ENCODE measurements at regions not wholly inside any gene's neighbourhood (a gene's known extent, or its start where the extent isn't known, plus 50 kb on each side); places are given as distances from the start of the nearest gene placed in this dataset.

DNA sequence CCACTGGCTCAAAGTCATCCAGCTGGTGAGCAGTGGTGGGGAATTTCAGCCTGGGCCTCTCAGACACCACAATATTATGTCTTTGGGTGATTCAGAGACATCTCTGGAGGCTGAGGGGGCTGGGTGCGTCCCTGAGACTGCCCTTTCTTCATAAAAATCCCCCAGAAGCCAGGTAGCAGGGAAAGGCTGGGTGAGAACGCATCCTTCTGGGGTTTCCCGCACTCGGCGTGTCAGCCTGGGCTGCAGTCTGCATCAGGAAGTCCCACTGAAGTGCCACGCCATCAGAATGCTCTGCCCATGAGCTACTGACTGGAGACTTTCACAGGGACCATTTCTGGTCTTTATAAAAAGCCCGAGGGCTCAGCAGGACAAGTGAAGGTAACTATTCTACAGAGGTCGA lies 148.8 kb upstream of the SLC6A11 start:
- Histone ChIP-seq H3K4me2 (ENCODE audit: insufficient read depth, low read length) (no peak overlapping the region), H4K20me1 (ENCODE audit: insufficient read depth, low read length) (no peaks in the 10 kb centered on the region), H3K9ac (ENCODE audit: low read depth, low read length) (no peak overlapping the region), H2AFZ (ENCODE audit: low read depth, low read length) (no peak overlapping the region), H3K27ac (ENCODE audit: low read length) (no peak overlapping the region), H3K27me3 (ENCODE audit: insufficient read depth, low read length, poor library complexity) (peaks cover 11% of the 10 kb centered on the region), H3K9me3 (ENCODE audit: insufficient read depth, low read length, severe bottlenecking) (no peaks in the 10 kb centered on the region), H3K79me2 (ENCODE audit: insufficient read depth, low read length) (no peaks in the 10 kb centered on the region), H3K36me3 (ENCODE audit: insufficient read depth, low read length) (no peaks in the 10 kb centered on the region), H3K4me1 (ENCODE audit: insufficient read depth, low read length) (no peaks in the 10 kb centered on the region), H3K4me3 (ENCODE audit: low read depth in 1 of 2, low read length in 2 of 2) (no peak overlapping the region)
- TF ChIP-seq, protein P1, sequence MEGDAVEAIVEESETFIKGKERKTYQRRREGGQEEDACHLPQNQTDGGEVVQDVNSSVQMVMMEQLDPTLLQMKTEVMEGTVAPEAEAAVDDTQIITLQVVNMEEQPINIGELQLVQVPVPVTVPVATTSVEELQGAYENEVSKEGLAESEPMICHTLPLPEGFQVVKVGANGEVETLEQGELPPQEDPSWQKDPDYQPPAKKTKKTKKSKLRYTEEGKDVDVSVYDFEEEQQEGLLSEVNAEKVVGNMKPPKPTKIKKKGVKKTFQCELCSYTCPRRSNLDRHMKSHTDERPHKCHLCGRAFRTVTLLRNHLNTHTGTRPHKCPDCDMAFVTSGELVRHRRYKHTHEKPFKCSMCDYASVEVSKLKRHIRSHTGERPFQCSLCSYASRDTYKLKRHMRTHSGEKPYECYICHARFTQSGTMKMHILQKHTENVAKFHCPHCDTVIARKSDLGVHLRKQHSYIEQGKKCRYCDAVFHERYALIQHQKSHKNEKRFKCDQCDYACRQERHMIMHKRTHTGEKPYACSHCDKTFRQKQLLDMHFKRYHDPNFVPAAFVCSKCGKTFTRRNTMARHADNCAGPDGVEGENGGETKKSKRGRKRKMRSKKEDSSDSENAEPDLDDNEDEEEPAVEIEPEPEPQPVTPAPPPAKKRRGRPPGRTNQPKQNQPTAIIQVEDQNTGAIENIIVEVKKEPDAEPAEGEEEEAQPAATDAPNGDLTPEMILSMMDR (IDR thresholded peaks at IDR 0.05; ENCODE audit: borderline replicate concordance, extremely low read depth, low read length, poor library complexity, severe bottlenecking), result no peak
- no peak for TF ChIP-seq EZH2 (IDR thresholded peaks at IDR 0.05; ENCODE audit: borderline replicate concordance, low read depth, low read length, severe bottlenecking)
- ATAC-seq (ENCODE audit: insufficient read depth, low read depth), result no peak
- DNase-seq, result no peak

DNA sequence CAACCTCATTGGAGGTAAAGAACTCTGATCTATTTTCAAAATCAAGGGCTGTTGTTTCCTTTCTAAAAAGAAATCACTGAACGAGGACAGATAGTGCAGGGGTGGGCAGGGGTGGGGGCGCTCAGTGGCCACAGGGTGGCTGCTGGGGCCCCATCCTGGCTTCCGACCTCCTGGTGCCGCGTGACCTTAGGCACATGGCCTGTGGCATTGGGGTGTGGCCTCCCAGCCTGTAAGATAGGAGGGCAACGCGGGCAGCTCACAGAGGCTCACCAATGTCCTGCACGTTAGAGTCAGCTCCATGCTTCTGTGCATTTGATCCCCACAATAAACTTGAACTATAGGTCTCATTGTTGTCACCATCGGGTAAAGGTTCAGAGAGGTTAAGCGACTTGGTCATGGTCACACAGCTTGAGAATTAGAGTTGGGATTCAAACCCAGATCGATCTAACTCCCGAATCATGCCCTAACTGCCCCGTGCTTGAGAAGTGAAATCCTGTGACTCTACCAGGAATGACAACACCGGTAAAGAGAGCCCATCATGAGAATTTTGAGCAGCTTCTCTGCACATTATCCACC lies 148.0 kb upstream of the SLC6A11 start:
- no peak overlapping the region for H3K27ac ChIP-seq (ENCODE audit: low read length)
- ATAC-seq (ENCODE audit: insufficient read depth, low read depth) (no peak), DNase-seq (no peak)
- no peak overlapping the region for H3K9ac ChIP-seq (ENCODE audit: low read depth, low read length)
- H4K20me1 ChIP-seq (ENCODE audit: insufficient read depth, low read length), result no peaks in the 10 kb centered on the region
- H2AFZ ChIP-seq (ENCODE audit: low read depth, low read length), result no peak overlapping the region
- no peak overlapping the region for H3K4me3 ChIP-seq (ENCODE audit: low read depth in 1 of 2, low read length in 2 of 2)
- H3K4me2 ChIP-seq (ENCODE audit: insufficient read depth, low read length), result no peak overlapping the region
- H3K79me2 ChIP-seq (ENCODE audit: insufficient read depth, low read length), result no peaks in the 10 kb centered on the region
- TF ChIP-seq EZH2 (IDR thresholded peaks at IDR 0.05; ENCODE audit: borderline replicate concordance, low read depth, low read length, severe bottlenecking), result no peak
- TF ChIP-seq, protein P1 (IDR thresholded peaks at IDR 0.05; ENCODE audit: borderline replicate concordance, extremely low read depth, low read length, poor library complexity, severe bottlenecking), result no peak
- no peaks in the 10 kb centered on the region for H3K9me3 ChIP-seq (ENCODE audit: insufficient read depth, low read length, severe bottlenecking)
- no peaks in the 10 kb centered on the region for H3K4me1 ChIP-seq (ENCODE audit: insufficient read depth, low read length)
- peaks cover 11% of the 10 kb centered on the region for H3K27me3 ChIP-seq (ENCODE audit: insufficient read depth, low read length, poor library complexity)
- no peaks in the 10 kb centered on the region for H3K36me3 ChIP-seq (ENCODE audit: insufficient read depth, low read length)

DNA sequence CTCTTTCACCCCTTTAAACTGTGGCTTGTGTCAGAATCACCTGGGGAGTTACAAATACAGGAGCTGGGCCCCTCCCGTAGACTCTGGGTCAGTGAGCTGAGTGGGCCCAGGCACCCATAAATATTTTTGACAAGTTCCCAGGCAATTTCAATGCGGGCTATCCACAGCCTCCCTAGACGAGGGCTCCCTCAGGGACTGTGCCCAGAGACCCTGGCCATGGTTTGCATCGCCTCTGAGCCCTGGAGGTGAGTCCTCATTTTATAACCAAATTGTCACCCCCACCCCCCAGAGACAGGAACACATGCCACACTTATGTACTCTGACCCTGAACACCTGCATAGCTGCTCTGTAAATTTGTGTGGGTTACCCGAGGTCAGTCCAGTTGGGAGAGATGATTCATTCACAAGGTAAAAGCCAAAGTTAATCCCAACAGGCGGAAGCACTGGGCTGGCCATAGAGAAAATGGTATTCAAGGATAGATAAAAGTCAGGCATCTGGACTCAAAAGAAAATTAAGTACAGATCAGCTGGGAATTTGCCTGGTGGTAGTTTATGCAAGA lies 146.5 kb upstream of the SLC6A11 start:
- Histone ChIP-seq H3K4me1 (ENCODE audit: insufficient read depth, low read length) (no peaks in the 10 kb centered on the region), H3K9ac (ENCODE audit: low read depth, low read length) (no peak overlapping the region), H3K27me3 (ENCODE audit: insufficient read depth, low read length, poor library complexity) (peaks cover 6% of the 10 kb centered on the region), H3K79me2 (ENCODE audit: insufficient read depth, low read length) (no peaks in the 10 kb centered on the region), H3K27ac (ENCODE audit: low read length) (no peak overlapping the region), H3K9me3 (ENCODE audit: insufficient read depth, low read length, severe bottlenecking) (no peaks in the 10 kb centered on the region), H2AFZ (ENCODE audit: low read depth, low read length) (no peak overlapping the region), H3K4me3 (ENCODE audit: low read depth in 1 of 2, low read length in 2 of 2) (no peak overlapping the region), H3K4me2 (ENCODE audit: insufficient read depth, low read length) (no peak overlapping the region), H3K36me3 (ENCODE audit: insufficient read depth, low read length) (no peaks in the 10 kb centered on the region), H4K20me1 (ENCODE audit: insufficient read depth, low read length) (no peaks in the 10 kb centered on the region)
- ATAC-seq (ENCODE audit: insufficient read depth, low read depth) (no peak), DNase-seq (no peak)
- no peak for TF ChIP-seq EZH2 (IDR thresholded peaks at IDR 0.05; ENCODE audit: borderline replicate concordance, low read depth, low read length, severe bottlenecking)
- TF ChIP-seq, protein P1 (IDR thresholded peaks at IDR 0.05; ENCODE audit: borderline replicate concordance, extremely low read depth, low read length, poor library complexity, severe bottlenecking), result no peak
